AG09309 (cell line): ENCODE measurements at regions not wholly inside any gene's neighbourhood (a gene's known extent, or its start where the extent isn't known, plus 50 kb on each side); places are given as distances from the start of the nearest gene placed in this dataset.
"Not testable (repeated sequence)": the region's sequence is repeated elsewhere in the genome, so short reads cannot be mapped to it uniquely, and the experiment has no call there.

Source experiments
- DNase-seq: peaks from one replicate; pipeline ENCODE4 v3.0.0-alpha.2; 2010; ENCODE audit warnings: low read depth
- H3K4me3 ChIP-seq: 2 replicates; pipeline ENCODE4 v1.5.1; 2011; ENCODE audit warnings: mild to moderate bottlenecking, low read depth, low read length, moderate library complexity; ENCODE audit not compliant: control insufficient read depth
- CTCF ChIP-seq: IDR thresholded peaks from 2 replicates; pipeline ENCODE4 v1.5.1; 2011; ENCODE audit warnings: mild to moderate bottlenecking, low read depth, low read length, inconsistent platforms; ENCODE audit not compliant: insufficient read depth, control insufficient read depth; ENCODE audit errors: missing control alignments

- no peak for DNase-seq
- no peak for TF ChIP-seq CTCF
- no peak overlapping the region for H3K4me3 ChIP-seq
Measured at GRCh38 chr11:91272089-91272488, 952.5 kb upstream of the FAT3 start.

- H3K4me3 ChIP-seq, DNase-seq: not testable (repeated sequence)
Measured at GRCh38 chr11:91268512-91269295, 955.9 kb upstream of the FAT3 start.

- H3K4me3 ChIP-seq: no peak overlapping the region
- TF ChIP-seq CTCF: no peak
- no peak for DNase-seq
Measured at GRCh38 chr11:91265946-91266345, 958.7 kb upstream of the FAT3 start.

- no peak overlapping the region for H3K4me3 ChIP-seq
- DNase-seq: no peak
- TF ChIP-seq CTCF: no peak
Measured at GRCh38 chr11:91264481-91264880, 960.1 kb upstream of the FAT3 start.

GRCh38 chr11:91263496-91264365 lies 960.9 kb upstream of the FAT3 start:
- DNase-seq: no peak
- no peak for TF ChIP-seq CTCF
- H3K4me3 ChIP-seq: no peak overlapping the region

- H3K4me3 ChIP-seq: no peak overlapping the region
- no peak for TF ChIP-seq CTCF
- no peak for DNase-seq
Measured at GRCh38 chr11:91261513-91261912, 963.1 kb upstream of the FAT3 start.

- DNase-seq: no peak
- no peak overlapping the region for H3K4me3 ChIP-seq
- no peak for TF ChIP-seq CTCF
Measured at GRCh38 chr11:91258876-91259275, 965.7 kb upstream of the FAT3 start.
